AG09309 (cell line): ENCODE measurements at regions not wholly inside any gene's neighbourhood (a gene's known extent, or its start where the extent isn't known, plus 50 kb on each side); places are given as distances from the start of the nearest gene placed in this dataset.

Experiments used
- DNase-seq: peaks from one replicate; pipeline ENCODE4 v3.0.0-alpha.2; 2010; ENCODE audit warnings: low read depth
- H3K4me3 ChIP-seq: 2 replicates; pipeline ENCODE4 v1.5.1; 2011; ENCODE audit warnings: mild to moderate bottlenecking, low read depth, low read length, moderate library complexity; ENCODE audit not compliant: control insufficient read depth
- CTCF ChIP-seq: IDR thresholded peaks from 2 replicates; pipeline ENCODE4 v1.5.1; 2011; ENCODE audit warnings: mild to moderate bottlenecking, low read depth, low read length, inconsistent platforms; ENCODE audit not compliant: insufficient read depth, control insufficient read depth; ENCODE audit errors: missing control alignments

GRCh38 chr18:11392980-11393885, 216.2 kb upstream of the SLC35G4 start:
- no peak for TF ChIP-seq CTCF
- DNase-seq = no peak
- H3K4me3 ChIP-seq = no peak overlapping the region

- TF ChIP-seq CTCF = no peak
- H3K4me3 ChIP-seq = no peak overlapping the region
- no peak for DNase-seq
Observed at GRCh38 chr18:11392292-11392691, 217.1 kb upstream of the SLC35G4 start.

GRCh38 chr18:11391661-11392060, 217.7 kb upstream of the SLC35G4 start:
- DNase-seq = no peak
- no peak overlapping the region for H3K4me3 ChIP-seq
- no peak for TF ChIP-seq CTCF

- TF ChIP-seq CTCF = no peak
- no peak for DNase-seq
- H3K4me3 ChIP-seq = no peak overlapping the region
Observed at GRCh38 chr18:11388755-11389680, 220.4 kb upstream of the SLC35G4 start.

- DNase-seq = no peak
- H3K4me3 ChIP-seq = no peak overlapping the region
- TF ChIP-seq CTCF = peak; percentile 19
Observed at GRCh38 chr18:11387880-11388279, 221.5 kb upstream of the SLC35G4 start.

GRCh38 chr18:11383381-11383780, 226.0 kb upstream of the SLC35G4 start:
- TF ChIP-seq CTCF = no peak
- no peak overlapping the region for H3K4me3 ChIP-seq
- no peak for DNase-seq
